Hindlimb muscle (tissue), 1 donor: ENCODE measurements at regions not wholly inside any gene's neighbourhood (a gene's known extent, or its start where the extent isn't known, plus 50 kb on each side); places are given as distances from the start of the nearest gene placed in this dataset.

Experiments
- DNase-seq: peaks from one replicate; pipeline ENCODE4 v3.0.0-alpha.2; 2013

GRCh38 chr2:146867477-146867986, 977.3 kb upstream of the ACVR2A start:
- DNase-seq = no peak

DNA sequence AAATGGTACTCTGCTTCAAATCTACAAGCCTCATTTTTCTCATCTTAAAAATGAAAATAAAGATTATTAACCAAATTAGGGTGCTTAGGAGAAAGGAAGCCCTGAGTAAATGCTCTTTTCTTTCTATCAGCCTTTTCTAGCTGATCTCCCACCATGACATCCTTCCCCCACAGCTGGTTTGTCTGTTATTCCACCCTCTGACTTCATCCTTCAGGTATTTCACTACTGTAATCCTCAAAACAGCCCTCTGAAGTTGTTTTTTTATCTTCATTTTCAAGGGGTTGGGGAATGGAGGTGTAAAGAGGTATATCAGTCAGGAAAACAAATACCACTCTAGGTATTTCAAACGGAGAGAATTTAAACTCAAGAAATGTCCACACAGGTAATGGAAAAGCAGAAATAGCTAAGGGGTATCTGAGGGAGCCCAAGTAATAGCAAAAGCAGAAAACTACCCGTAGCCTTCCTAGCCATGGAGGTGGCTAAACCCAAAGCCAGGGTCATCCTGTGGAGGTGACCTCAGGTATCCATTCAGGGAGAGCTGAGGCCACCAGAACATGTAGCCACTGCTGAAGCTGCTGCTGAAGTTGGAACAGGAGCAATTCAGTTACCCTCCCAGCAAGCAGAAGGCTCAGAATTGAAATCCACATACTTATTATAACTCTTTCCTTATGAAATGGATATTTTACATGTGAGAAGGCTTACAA, 990.9 kb upstream of the ACVR2A start:
- DNase-seq = no peak

GRCh38 chr2:146852661-146853060, 992.2 kb upstream of the ACVR2A start:
- DNase-seq = no peak

- DNase-seq = no peak
Observed at GRCh38 chr2:146850746-146851145, 994.1 kb upstream of the ACVR2A start.

- no peak for DNase-seq
Observed at GRCh38 chr2:146847846-146848245, 997.0 kb upstream of the ACVR2A start.

DNA sequence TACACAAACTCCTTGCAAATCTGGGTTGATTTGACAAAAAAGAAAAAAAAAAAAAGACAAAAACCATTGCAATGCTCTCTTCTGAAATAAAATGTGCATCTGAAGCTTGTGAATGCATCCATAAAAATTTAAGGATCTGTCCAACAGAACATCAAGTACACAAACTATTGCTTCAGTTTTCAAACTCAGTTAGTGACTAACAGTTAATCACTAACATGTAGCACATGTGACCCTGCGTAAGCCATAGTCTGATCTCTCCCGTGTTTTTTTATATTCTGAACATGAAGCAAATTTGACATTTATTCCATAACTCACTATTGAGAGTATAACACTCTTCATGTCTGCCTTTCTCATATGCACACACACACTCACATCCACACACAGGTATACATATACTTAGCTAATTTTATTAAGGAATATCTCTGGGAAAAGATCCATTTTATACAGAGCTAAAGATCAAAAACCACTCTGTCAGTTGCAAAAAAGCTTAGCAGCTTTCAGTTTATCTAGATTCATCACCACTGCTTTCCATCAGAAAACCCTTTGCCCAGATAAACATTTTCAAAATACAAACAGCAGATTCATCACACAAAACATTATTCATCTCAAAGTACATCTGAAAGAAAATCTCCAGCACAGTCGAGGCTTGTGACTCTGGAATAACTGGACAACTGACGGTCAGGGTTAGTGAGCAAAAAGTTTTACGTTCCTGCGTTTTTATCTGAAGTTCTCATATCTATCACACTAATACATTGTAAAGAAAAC, 1000.4 kb upstream of the ACVR2A start:
- no peak for DNase-seq

DNA sequence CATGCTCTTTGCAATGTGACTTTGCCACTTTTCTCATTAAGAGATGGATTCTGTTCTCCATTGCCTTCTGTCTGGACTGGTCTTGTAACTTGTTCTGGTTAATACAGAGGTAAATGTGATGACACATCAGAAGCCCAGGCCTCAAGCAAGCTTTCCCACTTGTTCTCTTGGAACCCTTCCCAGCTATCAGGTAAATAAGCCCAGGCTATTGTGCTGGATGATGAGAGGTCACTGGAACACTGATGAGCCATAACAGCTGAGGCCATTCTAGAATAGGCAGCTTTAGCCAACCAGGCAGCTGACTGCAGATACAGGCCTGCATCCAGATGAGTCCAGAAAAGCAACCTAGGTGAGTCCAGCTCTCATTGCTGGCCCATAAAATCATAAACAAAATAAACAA, 1007.0 kb upstream of the ACVR2A start:
- DNase-seq = no peak

- DNase-seq = no peak
Observed at GRCh38 chr2:146826388-146826787, 1018.4 kb upstream of the ACVR2A start.

DNA sequence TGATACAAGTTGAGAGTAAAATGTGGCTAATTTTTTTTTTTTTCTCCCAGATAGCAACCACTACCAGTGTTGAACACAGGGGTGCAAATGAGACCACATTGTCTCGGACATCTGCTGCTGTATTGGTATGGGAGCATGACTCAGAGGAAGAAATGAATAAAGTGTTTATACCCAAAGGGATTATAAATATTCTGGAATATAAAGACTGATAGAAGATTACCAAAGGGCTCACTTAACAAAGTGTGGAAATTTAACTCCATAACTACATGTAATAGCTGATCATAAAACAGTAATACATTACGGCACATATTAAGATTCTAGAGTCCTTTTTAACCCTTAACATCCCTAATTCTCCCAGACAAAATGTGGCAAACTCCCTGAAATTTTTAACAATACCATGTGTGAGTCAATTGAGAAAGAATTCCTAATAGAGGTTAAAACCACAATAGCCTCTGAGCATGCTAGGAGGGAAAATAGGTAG, 1023.0 kb upstream of the ACVR2A start:
- DNase-seq = no peak

DNA sequence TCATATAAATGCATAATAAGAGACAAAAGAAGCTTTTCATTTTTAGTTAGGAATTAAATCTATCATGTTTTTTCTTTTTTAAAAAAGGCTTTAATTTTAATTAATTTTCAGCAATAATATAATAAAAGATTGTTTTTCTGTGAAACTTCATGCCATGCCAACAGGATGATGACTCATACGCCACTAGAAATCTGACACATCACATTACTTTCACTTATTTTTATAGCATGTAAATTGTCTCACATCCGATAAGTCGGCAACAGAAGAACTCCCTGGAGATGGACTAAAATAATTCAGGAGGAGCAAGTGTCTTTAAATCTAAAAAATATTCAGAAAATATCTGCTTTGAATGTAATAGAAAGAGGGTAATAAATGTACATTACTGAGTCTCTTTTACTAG, 1024.2 kb upstream of the ACVR2A start:
- no peak for DNase-seq

DNA sequence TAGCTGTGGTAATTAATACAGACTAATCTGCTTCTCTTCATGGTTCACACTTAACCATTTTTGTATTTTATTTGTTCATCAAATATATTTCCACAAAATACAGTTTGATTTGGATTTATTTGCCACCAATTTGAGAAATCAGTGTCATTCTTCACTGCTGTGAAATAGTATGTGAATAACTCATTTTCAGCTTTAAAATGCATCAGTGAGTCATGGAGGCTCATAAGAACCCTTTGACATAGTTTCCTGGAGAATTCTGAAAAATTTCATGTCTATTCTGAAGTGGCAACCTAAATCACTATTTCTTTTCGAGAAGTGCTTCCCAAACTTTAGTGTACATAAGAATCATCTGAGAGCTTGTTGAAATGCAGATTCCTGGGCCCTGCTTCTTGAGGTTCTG, 1026.7 kb upstream of the ACVR2A start:
- DNase-seq = no peak

GRCh38 chr2:146817613-146818012, 1027.2 kb upstream of the ACVR2A start:
- DNase-seq = no peak

DNA sequence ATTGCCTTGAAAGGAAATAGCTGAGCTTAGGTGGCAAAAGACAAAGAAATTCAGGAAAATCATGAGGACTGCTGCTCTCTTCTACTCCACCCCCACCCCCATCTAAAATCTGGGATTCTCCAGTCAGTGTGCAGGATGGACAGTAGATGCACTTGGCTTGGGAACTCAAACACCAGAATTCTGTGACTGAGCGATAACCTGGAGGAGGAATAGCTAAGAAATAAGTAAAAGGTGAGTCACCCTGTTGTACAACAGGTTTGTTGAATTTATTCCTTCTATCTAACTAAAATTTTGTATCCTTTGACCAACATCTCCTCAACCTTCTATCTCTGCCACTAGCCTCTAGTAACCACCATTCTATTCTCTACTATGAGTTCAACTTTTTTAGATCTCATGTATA, 1029.9 kb upstream of the ACVR2A start:
- DNase-seq = no peak

- DNase-seq = peak; percentile 8
Observed at GRCh38 chr2:146807568-146808168, 1037.2 kb upstream of the ACVR2A start.

DNA sequence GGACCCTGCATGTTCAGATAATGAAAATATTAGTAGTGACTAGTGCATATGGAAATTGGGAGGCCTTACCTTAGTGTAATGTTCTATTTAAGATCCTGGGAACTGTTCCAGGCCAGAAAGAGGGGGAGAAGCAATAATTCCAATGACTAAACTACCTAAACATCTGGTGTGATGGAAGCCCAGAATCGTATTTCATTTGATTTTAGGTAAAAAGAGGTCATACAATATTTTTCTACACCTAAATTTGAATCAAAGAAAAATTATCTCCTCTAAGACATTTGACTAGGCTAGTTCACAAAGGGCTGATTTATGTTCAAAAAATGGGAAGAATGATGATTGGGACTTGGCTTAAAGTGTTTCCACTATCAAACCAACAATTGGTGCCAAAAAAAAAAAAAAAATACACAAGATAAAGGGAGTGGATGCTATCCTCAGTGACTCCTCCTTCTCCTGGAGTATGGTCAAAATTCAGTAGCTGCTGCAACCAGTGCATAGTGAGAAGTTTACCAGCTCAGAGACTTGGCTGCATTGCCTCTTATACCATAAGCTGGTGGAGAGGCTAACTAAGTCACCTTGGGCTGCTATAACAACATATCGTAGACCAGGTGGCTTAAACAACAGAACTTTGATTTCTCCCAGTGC, 1038.3 kb upstream of the ACVR2A start:
- peak; percentile 6 for DNase-seq

- no peak for DNase-seq
Observed at GRCh38 chr2:146804288-146804687, 1040.5 kb upstream of the ACVR2A start.

DNA sequence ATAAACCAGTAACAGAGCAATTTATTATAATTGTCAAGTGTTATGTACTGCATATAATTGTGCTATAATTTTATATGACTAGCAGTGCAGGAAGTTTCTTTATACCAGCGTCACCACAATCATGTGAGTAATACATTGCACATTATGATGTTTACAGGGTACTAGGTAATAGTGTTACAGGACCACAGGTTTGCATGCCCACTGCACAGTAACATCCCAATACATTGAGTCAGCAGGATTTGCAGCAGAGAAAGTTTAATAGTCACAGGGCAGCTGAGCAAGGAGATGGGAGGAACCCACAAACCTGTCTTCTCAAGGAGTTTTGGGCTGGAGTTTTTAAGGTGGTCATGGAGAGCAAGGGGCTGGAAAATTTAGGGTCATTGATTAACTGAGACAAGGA, 1042.9 kb upstream of the ACVR2A start:
- DNase-seq = no peak

- DNase-seq = no peak
Observed at GRCh38 chr2:146786396-146786795, 1058.4 kb upstream of the ACVR2A start.

DNA sequence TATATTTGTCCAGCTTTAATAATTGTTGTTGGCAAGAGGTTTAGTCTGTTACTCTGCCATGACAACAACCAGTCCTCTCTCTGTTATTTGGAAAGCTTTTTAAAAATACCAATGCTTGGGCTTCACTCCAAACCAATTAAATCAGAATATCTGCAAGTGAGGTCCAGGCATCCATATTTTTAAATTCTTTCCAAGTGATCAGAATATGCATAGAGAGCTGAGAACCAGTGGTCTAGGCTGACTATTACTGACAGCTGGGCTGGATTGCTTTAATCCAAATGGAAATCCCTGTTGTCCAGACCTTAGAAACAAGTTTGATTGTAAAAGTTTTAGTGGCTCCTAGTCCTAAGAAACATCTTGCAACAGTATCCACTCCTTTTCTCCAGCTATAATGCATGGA, 1059.7 kb upstream of the ACVR2A start:
- DNase-seq = no peak

GRCh38 chr2:146784602-146785001, 1060.2 kb upstream of the ACVR2A start:
- no peak for DNase-seq

- no peak for DNase-seq
Observed at GRCh38 chr2:146777181-146777580, 1067.6 kb upstream of the ACVR2A start.

DNA sequence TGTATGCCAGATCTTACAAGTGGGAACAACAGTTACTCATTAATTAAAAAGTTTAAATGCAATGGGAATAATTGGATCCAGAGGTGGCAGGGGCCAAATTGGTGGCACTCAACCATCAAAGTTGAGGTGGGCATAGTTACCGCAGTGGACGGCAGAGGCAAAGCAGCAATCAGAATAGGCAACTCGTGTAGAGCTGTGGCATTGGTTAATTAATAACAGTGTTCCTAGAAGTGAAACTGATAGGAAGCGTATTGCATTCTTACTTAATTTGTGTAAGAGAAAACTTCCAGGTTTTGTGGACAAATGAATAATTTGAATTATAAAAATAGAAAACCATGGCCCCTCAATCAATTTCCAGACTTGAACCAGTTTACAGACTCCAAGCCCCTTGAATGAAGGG, 1068.2 kb upstream of the ACVR2A start:
- no peak for DNase-seq

- DNase-seq = no peak
Observed at GRCh38 chr2:146771531-146771930, 1073.3 kb upstream of the ACVR2A start.
